ENCODE measurements at regions not wholly inside any gene's neighbourhood (a gene's known extent, or its start where the extent isn't known, plus 50 kb on each side); places are given as distances from the start of the nearest gene placed in this dataset.

DNA sequence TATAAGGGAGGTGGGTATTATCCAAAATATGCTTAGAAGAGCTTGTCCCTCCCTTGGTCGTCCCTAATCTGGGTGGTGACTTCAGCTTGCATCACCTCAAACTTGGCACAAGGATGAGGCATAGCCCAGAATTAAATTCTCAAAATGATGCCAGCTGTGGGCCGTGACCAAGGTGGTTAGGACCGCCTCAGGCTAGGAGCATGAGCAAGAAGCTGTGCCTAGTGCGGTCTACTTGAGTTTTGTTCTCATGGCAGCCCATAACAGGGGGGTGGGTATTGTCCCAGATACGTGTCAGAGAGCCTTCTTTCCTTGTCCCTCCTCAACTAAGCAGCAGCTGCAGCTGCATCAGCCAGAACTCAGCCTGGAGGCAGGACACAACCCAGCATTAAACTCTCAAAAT is 2620.0 kb downstream of the PCDH7 start:
- no peaks in the 10 kb centered on the region for H3K9me3 ChIP-seq (ENCODE audit: low read length)
- no peaks in the 10 kb centered on the region for H4K20me1 ChIP-seq (ENCODE audit: insufficient read depth, low read length)
- TF ChIP-seq, protein P1, sequence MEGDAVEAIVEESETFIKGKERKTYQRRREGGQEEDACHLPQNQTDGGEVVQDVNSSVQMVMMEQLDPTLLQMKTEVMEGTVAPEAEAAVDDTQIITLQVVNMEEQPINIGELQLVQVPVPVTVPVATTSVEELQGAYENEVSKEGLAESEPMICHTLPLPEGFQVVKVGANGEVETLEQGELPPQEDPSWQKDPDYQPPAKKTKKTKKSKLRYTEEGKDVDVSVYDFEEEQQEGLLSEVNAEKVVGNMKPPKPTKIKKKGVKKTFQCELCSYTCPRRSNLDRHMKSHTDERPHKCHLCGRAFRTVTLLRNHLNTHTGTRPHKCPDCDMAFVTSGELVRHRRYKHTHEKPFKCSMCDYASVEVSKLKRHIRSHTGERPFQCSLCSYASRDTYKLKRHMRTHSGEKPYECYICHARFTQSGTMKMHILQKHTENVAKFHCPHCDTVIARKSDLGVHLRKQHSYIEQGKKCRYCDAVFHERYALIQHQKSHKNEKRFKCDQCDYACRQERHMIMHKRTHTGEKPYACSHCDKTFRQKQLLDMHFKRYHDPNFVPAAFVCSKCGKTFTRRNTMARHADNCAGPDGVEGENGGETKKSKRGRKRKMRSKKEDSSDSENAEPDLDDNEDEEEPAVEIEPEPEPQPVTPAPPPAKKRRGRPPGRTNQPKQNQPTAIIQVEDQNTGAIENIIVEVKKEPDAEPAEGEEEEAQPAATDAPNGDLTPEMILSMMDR (IDR thresholded peaks at IDR 0.05; ENCODE audit: low read length) = no peak
- no peak for TF ChIP-seq EZH2 (IDR thresholded peaks at IDR 0.05; ENCODE audit: borderline replicate concordance, low read length)
- no peaks in the 10 kb centered on the region for H3K9me2 ChIP-seq (ENCODE audit: low read depth, low read length)
- no peak overlapping the region for H3K4me2 ChIP-seq (ENCODE audit: low read length)
- H3K4me3 ChIP-seq (ENCODE audit: low read depth, low read length, poor library complexity, severe bottlenecking) = no peak overlapping the region
- H3K9ac ChIP-seq (ENCODE audit: low read length) = no peak overlapping the region
- H3K36me3 ChIP-seq (ENCODE audit: insufficient read depth, low read length) = no peaks in the 10 kb centered on the region
- no peak overlapping the region for H2AFZ ChIP-seq (ENCODE audit: low read length)
- no peaks in the 10 kb centered on the region for H3F3A ChIP-seq (ENCODE audit: insufficient read depth, low read length)
- H3K79me2 ChIP-seq (ENCODE audit: insufficient read depth, low read length) = no peaks in the 10 kb centered on the region
- H3K27ac ChIP-seq (ENCODE audit: low read depth, low read length, poor library complexity, severe bottlenecking) = no peak overlapping the region
- H3K4me1 ChIP-seq (ENCODE audit: insufficient read depth, low read length, severe bottlenecking) = no peaks in the 10 kb centered on the region
- H3K27me3 ChIP-seq (ENCODE audit: insufficient read depth, low read length) = no peaks in the 10 kb centered on the region

DNA sequence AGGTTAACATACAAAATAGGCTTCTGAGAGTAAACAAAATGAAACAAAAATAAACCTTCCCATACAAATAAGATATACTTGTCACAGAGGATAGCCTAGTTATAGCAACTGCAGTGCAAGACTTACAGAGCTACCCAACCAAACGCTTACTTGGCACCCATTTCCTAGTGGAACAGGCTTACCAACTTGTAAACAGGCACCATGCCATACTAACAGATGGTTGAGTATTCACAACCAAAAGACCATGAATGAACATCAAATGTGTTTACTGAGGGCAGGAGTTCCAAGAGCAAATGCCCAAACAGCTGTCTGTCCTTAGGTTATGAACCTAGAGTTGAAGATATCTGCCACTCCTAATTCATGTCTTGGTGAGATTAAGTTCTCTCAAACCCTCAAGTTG is 2629.2 kb downstream of the PCDH7 start:
- H3F3A ChIP-seq (ENCODE audit: insufficient read depth, low read length) = no peaks in the 10 kb centered on the region
- H3K36me3 ChIP-seq (ENCODE audit: insufficient read depth, low read length) = no peaks in the 10 kb centered on the region
- H4K20me1 ChIP-seq (ENCODE audit: insufficient read depth, low read length) = no peaks in the 10 kb centered on the region
- no peak overlapping the region for H3K4me3 ChIP-seq (ENCODE audit: low read depth, low read length, poor library complexity, severe bottlenecking)
- no peak overlapping the region for H3K9ac ChIP-seq (ENCODE audit: low read length)
- H3K4me2 ChIP-seq (ENCODE audit: low read length) = no peak overlapping the region
- no peaks in the 10 kb centered on the region for H3K9me2 ChIP-seq (ENCODE audit: low read depth, low read length)
- H3K9me3 ChIP-seq (ENCODE audit: low read length) = no peaks in the 10 kb centered on the region
- no peak for TF ChIP-seq EZH2 (IDR thresholded peaks at IDR 0.05; ENCODE audit: borderline replicate concordance, low read length)
- TF ChIP-seq, protein P1 (IDR thresholded peaks at IDR 0.05; ENCODE audit: low read length) = no peak
- no peak overlapping the region for H2AFZ ChIP-seq (ENCODE audit: low read length)
- no peaks in the 10 kb centered on the region for H3K4me1 ChIP-seq (ENCODE audit: insufficient read depth, low read length, severe bottlenecking)
- no peak overlapping the region for H3K27ac ChIP-seq (ENCODE audit: low read depth, low read length, poor library complexity, severe bottlenecking)
- H3K79me2 ChIP-seq (ENCODE audit: insufficient read depth, low read length) = no peaks in the 10 kb centered on the region
- no peaks in the 10 kb centered on the region for H3K27me3 ChIP-seq (ENCODE audit: insufficient read depth, low read length)

DNA sequence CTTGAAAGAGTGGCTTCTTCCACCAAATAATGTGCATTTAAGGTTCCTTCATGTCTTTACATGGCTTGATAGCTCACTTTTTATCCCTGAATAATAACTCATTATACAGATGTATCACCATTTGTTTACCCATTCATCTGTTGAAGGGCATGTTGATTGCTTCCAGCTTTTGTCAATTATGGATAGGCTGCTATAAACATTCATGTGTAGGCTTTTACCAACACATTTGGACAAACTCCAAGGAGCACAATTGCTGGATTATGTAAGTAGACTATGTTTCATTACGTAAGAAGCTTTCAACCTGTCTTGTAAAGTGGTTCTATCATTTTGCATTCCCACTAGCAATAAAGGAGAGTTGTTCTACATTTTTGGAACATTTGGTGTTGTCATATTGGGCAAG is 2637.0 kb downstream of the PCDH7 start:
- Histone ChIP-seq H3K27ac (ENCODE audit: low read depth, low read length, poor library complexity, severe bottlenecking) (no peak overlapping the region), H3K9ac (ENCODE audit: low read length) (no peak overlapping the region), H3K79me2 (ENCODE audit: insufficient read depth, low read length) (no peaks in the 10 kb centered on the region), H3K9me2 (ENCODE audit: low read depth, low read length) (no peaks in the 10 kb centered on the region), H3K4me1 (ENCODE audit: insufficient read depth, low read length, severe bottlenecking) (no peaks in the 10 kb centered on the region), H2AFZ (ENCODE audit: low read length) (no peak overlapping the region), H3K36me3 (ENCODE audit: insufficient read depth, low read length) (no peaks in the 10 kb centered on the region), H3F3A (ENCODE audit: insufficient read depth, low read length) (no peaks in the 10 kb centered on the region), H3K9me3 (ENCODE audit: low read length) (no peaks in the 10 kb centered on the region), H3K27me3 (ENCODE audit: insufficient read depth, low read length) (no peaks in the 10 kb centered on the region), H3K4me2 (ENCODE audit: low read length) (no peak overlapping the region), H4K20me1 (ENCODE audit: insufficient read depth, low read length) (no peaks in the 10 kb centered on the region), H3K4me3 (ENCODE audit: low read depth, low read length, poor library complexity, severe bottlenecking) (no peak overlapping the region)
- TF ChIP-seq, protein P1 (IDR thresholded peaks at IDR 0.05; ENCODE audit: low read length) = no peak
- TF ChIP-seq EZH2 (IDR thresholded peaks at IDR 0.05; ENCODE audit: borderline replicate concordance, low read length) = no peak

Data from OCI-LY1 (cell line).